DMS 273 treated with DMSO at 0.1 percent for 48 hours (cell line): ENCODE measurements at regions not wholly inside any gene's neighbourhood (a gene's known extent, or its start where the extent isn't known, plus 50 kb on each side); places are given as distances from the start of the nearest gene placed in this dataset.

Experiments used
- DNase-seq: peaks from one replicate; lab custom pipeline; 2025; lab: John Stamatoyannopoulos, UW

DNA sequence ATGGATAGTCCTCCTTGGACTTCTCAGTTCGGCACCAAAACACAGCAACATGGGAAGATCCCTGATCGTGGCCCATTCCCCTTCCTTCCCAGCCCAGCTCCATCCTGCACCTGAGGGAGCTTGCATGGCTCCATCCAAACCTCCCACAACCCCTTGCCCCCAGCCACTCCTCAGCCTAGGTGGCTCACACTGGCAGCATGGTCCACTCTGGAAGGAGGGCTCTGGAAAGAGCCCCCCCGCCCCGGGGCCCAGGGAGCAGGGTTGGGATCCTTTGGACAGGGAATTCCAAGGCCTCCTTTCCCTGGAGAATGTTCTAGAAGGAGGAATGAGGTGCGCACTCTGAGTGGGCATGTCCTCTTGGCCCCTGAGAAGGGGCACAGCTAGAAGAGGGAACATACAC is 62.8 kb upstream of the ID2 start:
- no peak for DNase-seq

GRCh38 chr2:8620611-8621382 is 61.1 kb upstream of the ID2 start:
- DNase-seq: no peak

GRCh38 chr2:8622199-8622911 is 59.5 kb upstream of the ID2 start:
- no peak for DNase-seq

GRCh38 chr2:8622924-8623465 is 58.9 kb upstream of the ID2 start:
- no peak for DNase-seq

GRCh38 chr2:8623576-8623957 is 58.3 kb upstream of the ID2 start:
- DNase-seq: no peak

DNA sequence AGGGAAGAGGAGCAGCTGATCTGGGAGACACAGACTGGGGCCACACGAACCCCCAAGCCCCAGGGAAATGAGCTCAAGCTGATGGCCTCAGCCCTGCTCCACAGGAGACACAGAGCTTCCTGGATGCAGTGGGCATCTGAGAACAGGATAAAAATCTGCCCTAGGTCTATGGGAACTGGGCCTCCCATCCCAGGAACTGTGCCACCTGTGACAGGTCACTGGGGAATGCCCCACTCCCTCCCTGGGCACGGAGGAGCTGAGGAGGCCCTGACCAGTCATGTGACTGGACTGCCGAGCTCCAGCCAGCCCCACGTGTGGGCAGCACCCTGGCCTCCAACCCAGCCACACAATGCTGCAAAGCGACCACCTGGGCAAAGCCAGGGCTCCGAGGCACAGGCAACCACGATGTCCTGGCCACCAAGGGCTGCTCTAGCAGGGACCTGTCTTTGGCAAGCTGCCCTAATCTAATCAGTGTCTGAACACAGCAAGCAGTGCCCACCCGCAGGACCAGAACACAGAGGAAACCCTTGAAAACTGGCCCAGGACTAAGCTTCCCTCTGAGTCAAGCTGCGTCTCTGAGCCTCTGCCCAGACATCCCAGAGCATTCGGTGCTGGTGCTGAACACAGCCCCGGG is 57.8 kb upstream of the ID2 start:
- DNase-seq: no peak

DNA sequence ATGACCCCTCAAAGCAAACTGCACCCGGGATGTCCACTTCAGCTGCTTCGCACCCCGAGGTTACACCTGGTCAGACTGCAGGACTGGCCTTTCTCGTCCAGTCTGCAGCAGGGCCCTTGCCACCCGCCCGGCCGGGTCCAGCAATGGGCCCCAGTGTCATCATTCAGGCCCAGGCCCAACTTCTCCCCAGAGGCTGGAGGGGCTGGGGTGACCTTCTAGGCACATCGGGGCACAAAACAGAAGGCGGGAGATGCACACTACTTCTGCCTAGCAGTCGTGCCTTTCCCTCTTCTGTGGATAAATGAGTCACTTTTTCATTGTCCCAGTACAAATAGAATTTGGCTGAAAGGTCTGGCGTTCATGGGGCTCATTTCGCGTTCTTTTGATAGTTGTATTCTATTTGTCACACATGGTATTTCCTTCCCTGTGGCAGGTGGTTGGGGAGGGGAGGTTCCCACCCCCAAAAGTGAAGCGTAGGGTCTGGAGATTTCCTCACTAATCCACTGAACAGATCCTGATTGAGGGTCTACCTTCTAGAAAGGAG is 56.9 kb upstream of the ID2 start:
- no peak for DNase-seq

DNA sequence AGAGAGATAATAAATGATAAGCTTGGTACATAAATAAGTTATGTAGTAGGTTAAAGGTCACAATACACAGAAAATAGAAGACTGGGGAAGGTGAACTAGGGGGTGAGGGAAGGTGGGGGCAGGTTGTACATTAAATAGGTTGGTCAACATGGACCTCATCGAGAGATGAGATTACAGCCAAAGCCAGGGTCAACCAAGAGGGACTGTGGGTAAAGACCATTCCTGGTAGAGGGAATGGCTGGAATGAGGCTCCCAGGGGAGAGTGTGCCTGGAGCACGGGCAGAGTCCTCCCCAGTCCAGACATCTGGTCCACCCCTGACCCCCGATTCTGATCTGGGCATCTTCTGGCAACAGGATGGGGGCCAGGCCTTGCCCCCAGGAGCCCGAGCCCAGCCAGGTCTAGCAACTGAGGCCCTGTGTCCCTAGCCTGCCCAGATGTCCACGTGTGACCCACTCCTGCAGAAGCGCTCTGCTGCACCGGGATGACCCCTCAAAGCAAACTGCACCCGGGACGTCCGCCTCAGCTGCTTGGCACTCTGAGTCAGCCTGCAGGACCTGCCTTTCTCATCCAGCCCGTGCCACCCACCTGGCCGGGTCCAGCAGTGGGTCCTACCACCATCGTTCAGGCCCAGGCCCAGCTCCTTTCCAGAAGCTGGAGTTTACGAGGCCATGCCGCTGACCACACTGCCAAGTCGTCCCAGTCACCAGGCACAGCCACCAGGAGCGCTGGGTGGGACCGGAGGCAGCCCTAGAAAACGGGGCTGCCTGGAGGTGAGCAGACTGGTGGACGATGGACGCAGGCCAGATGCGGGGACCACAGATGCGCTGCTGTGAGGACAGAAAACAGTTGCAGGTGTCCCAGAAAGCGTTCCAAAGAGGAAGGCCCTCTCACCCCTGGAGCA is 56.2 kb upstream of the ID2 start:
- DNase-seq: no peak

GRCh38 chr2:8626572-8626971 is 55.3 kb upstream of the ID2 start:
- no peak for DNase-seq

GRCh38 chr2:8627019-8627691 is 54.7 kb upstream of the ID2 start:
- no peak for DNase-seq

DNA sequence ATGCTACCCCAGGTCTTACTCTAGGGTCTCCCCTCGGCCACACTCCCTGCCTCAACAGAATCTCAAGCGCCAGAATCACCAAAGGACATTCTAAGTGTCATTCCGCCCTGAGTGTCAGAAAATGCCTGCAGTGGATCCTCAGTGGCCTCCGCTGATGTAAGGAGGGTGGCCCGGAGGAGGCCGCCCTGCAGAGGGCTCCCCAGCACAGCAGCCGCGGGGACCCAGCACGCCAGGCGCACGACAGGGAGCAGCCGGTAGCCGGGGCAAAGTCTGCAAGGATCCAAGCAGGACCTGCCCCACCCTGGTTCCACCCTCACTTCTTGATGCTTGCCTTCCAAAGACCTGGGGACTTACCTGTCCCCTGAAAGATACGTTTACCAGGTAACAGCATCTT is 54.2 kb upstream of the ID2 start:
- DNase-seq: no peak

GRCh38 chr2:8628179-8628865 is 53.5 kb upstream of the ID2 start:
- DNase-seq: no peak

GRCh38 chr2:8628866-8629209 is 53.0 kb upstream of the ID2 start:
- no peak for DNase-seq

- DNase-seq: no peak
These were observed 52.5 kb upstream of the ID2 start for GRCh38 chr2:8629402-8629801.

DNA sequence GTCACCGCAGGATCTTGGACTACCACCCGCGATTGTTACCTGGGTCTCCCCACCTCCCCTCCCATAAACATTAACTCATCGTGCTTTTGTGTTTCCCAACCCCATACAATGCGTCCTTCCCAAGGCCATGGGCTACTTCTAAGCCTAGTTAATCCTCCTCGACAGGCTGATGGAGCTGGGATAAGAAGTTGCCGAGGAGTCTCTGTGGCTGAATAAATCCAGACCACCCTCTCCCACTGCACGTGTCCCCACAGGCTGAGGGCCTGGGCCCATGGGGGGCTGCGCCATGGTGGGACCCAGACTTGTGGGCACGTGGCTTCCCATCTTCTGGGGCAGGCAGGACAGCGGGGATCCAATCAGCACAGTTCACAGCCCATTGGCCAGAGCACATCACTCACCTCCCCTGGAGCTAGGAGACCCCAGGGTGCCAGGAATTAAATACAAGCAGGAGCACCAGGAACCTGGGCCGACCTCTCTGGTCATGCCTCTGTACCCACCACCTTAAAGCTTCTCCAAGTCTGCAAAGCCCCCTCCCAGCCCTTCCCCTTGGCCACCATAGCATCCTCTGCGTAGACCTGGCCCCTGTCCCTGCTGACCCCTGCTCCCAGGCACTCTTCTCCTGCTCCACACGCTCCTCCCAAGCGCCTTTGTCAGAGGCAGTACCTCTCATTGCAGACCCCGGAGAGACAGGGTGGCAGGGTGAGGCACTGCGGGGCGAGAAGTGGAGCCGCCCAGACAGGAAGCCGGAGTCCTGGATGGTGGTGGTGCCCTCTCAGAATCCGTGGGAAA is 51.0 kb upstream of the ID2 start:
- no peak for DNase-seq

DNA sequence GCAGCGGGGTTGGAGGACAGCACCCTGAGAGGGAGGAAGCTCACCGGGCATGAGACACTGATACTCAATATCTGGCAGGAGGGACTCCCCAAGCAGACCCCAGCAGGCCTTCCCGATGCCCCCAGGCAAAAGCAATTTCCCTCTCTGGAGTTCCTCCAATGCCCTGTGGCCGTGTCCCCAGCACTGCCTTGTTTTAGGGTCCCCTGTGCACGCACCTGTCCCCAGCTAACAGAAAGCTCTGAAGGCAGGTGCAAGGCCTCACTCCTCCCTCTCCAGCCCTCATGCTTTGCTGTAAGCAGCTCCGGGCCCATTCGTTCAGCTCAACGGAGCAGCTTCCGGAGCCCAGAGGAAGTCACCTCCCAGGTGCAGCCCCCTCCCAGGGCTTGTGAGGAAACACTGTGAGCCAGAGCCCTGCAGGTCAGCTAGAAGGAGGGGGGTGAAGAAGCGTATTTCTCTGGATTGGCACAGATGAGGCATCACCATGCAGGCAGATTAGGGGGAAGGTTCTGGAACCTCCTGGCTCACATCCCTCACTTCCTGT is 50.3 kb upstream of the ID2 start:
- no peak for DNase-seq
